PFSK-1 (cell line): ENCODE measurements at regions not wholly inside any gene's neighbourhood (a gene's known extent, or its start where the extent isn't known, plus 50 kb on each side); places are given as distances from the start of the nearest gene placed in this dataset.

Experiments
- FOXP2 ChIP-seq: optimal IDR thresholded peaks from 2 replicates; pipeline ENCODE3; 2011; ENCODE audit warnings: borderline replicate concordance, control low read depth, inconsistent platforms; ENCODE audit not compliant: insufficient read depth; ENCODE audit errors: extremely low read length, extremely low read depth
- POLR2AphosphoS5 ChIP-seq: IDR thresholded peaks from 2 replicates; pipeline ENCODE4 v1.6.1; 2012; ENCODE audit warnings: low read depth, mild to moderate bottlenecking, control low read depth, low read length, moderate library complexity
- REST ChIP-seq, 2 experiments: IDR thresholded peaks; 2 replicates each; pipeline versions ENCODE4 v1.6.1 to v1.8.0; 2011 to 2012; ENCODE audit warnings: low read depth in 2 of 2, low read length in 2 of 2, control low read depth in 1 of 2, inconsistent platforms in 1 of 2, mild to moderate bottlenecking in 1 of 2, moderate library complexity in 1 of 2; ENCODE audit not compliant: insufficient read depth in 1 of 2
- SIN3A ChIP-seq: IDR thresholded peaks from 2 replicates; pipeline ENCODE4 v1.6.1; 2012; ENCODE audit warnings: mild to moderate bottlenecking, low read length, moderate library complexity, borderline replicate concordance; ENCODE audit not compliant: insufficient read depth
- TAF1 ChIP-seq: IDR thresholded peaks from 2 replicates; pipeline ENCODE4 v1.6.1; 2012; ENCODE audit warnings: low read length, control low read depth, borderline replicate concordance; ENCODE audit not compliant: insufficient read depth

GRCh38 chr10:31157123-31158010, 125.7 kb upstream of the ZNF438 start:
- TF ChIP-seq POLR2AphosphoS5, result no peak
- TF ChIP-seq FOXP2, result peak; percentile 51

- TF ChIP-seq POLR2AphosphoS5 (no peak), REST (IDR thresholded peaks at IDR 0.05; ENCODE audit: insufficient read depth in 1 of 2, low read depth in 2 of 2, low read length in 2 of 2) (peak in 1 of 2 experiments; percentile 57; a peak in 1 of 4 replicates), TAF1 (no peak; the same call in 1 of the 2 replicates), SIN3A (no peak), FOXP2 (no peak)
Observed at GRCh38 chr10:31158011-31158658, 126.5 kb upstream of the ZNF438 start.

- TF ChIP-seq POLR2AphosphoS5, result no peak
Observed at GRCh38 chr10:31166606-31167005, 134.9 kb upstream of the ZNF438 start.

GRCh38 chr10:31170636-31171035, 139.0 kb upstream of the ZNF438 start:
- TF ChIP-seq SIN3A, result no peak
- no peak for TF ChIP-seq TAF1
- no peak for TF ChIP-seq REST (IDR thresholded peaks at IDR 0.05; ENCODE audit: insufficient read depth in 1 of 2, low read depth in 2 of 2, low read length in 2 of 2)
- TF ChIP-seq POLR2AphosphoS5, result no peak
- no peak for TF ChIP-seq FOXP2

DNA sequence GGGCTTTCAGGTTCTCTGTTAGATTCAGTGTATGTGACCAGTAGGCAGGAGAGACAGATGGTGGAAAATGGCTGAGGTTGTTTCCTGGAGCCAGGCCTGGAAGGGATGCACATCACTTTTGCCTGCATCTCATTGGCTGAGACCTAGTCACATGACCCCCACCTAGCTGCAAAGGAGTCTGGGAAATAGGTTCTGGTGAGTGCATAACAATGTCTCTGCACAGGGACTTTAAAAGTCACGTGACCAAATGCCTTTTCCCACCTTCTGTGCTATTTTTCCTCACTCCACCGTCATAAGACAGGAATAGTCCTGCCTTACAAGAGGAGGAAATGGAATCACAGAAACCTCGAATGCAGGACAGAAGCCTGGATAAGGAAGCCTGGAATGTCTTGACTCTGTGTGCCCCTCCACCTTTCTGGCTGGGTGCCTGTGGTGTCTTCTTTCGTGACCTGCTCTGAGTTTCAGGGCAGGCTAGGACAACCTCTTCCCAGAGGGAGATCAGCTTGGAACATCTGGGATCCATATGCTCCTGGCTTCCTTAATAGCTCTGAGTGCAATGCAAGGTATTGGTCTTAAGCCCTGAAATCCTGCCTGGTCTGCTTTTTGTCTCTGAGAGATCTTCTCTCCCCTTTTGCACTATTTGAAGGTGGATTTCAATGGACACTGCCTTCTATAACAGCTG, 139.9 kb upstream of the ZNF438 start:
- TF ChIP-seq TAF1 (no peak), REST (IDR thresholded peaks at IDR 0.05; ENCODE audit: insufficient read depth in 1 of 2, low read depth in 2 of 2, low read length in 2 of 2) (no peak), FOXP2 (no peak), SIN3A (no peak), POLR2AphosphoS5 (no peak)

DNA sequence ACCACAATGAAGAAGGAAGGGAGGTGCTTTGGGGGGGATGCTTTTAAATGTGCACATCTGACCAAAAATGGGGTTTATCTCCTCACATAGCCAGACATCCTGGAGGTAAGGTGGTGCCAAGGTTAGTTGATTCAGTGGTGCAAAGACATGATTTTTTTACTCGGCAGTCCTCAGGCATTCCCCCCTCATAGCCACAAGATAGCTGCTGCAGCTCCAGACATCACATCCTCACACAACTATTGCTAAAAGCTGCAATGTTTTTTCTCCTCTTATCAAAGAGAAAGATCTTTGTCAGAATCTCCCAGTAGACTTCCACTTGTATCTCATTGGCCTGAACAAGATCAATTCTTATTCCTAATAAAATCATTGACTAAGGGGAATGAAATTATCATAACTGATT, 141.3 kb upstream of the ZNF438 start:
- TF ChIP-seq SIN3A (no peak), POLR2AphosphoS5 (no peak)
